Gastrocnemius medialis (tissue), 4 donors: ENCODE measurements at regions not wholly inside any gene's neighbourhood (a gene's known extent, or its start where the extent isn't known, plus 50 kb on each side); places are given as distances from the start of the nearest gene placed in this dataset.
A peak's percentile ranks its signal among the peaks of the same experiment; 100 is the strongest.

Experiments used
- ATAC-seq, 2 donors: fragments of 150-250 bp; one replicate each; pipeline ENCODE4 v1.9.1; 2016
- DNase-seq, 2 donors: peaks; one replicate each; pipeline ENCODE4 v3.0.0-alpha.2; 2019
- H3K27ac ChIP-seq, 4 donors: fragments of 200-600 bp; sonication (generic); 1 replicate in 1 of 4; 2 replicates in 3 of 4; pipeline ENCODE4 v1.5.1; 2016 to 2018; ENCODE audit warnings: mild to moderate bottlenecking in 2 of 4, moderate library complexity in 1 of 4
- H3K27me3 ChIP-seq, 3 donors: fragments of 200-600 bp; sonication (generic) in 2 of 3; 1 replicate in 1 of 3; 2 replicates in 2 of 3; pipeline versions ENCODE4 v1.5.1 to v1.6.0; 2016 to 2019; ENCODE audit warnings: mild to moderate bottlenecking in 1 of 3, moderate library complexity in 1 of 3
- H3K36me3 ChIP-seq, 2 donors: fragments of 200-600 bp; sonication (generic) in 1 of 2; one replicate each; pipeline ENCODE4 v1.5.1; 2017 to 2018
- H3K4me1 ChIP-seq, 2 donors: fragments of 200-600 bp; sonication (generic) in 1 of 2; one replicate each; pipeline ENCODE4 v1.5.1; 2016 to 2017; ENCODE audit warnings: mild to moderate bottlenecking in 2 of 2
- H3K4me3 ChIP-seq, 4 donors: fragments of 200-600 bp; sonication (generic) in 3 of 4; 1 replicate in 1 of 4; 2 replicates in 3 of 4; pipeline ENCODE4 v1.5.1; 2016 to 2019; ENCODE audit warnings: mild to moderate bottlenecking in 2 of 4
- H3K9me3 ChIP-seq, 3 donors: fragments of 200-600 bp; sonication (generic) in 2 of 3; 1 replicate in 1 of 3; 2 replicates in 2 of 3; pipeline ENCODE4 v1.5.1; 2016 to 2019
- CTCF ChIP-seq, 5 experiments: fragments of 450-650 bp in 3 of 5; fragments of 200-600 bp in 2 of 5; sonication (generic) in 2 of 5; IDR thresholded peaks in 4 of 5; conservative IDR thresholded peaks in 1 of 5; 1 replicate in 4 of 5; 2 replicates in 1 of 5; pipeline ENCODE4 v1.5.1; 2016 to 2019; ENCODE audit warnings: antibody characterized with exemption in 5 of 5, mild to moderate bottlenecking in 3 of 5, moderate library complexity in 3 of 5
- POLR2A ChIP-seq, 2 donors: fragments of 450-650 bp; IDR thresholded peaks; one replicate each; pipeline ENCODE4 v1.6.1; 2017; ENCODE audit warnings: antibody characterized with exemption in 2 of 2, mild to moderate bottlenecking in 2 of 2, moderate library complexity in 2 of 2
- in situ Hi-C, 4 donors: fragments of 200-750 bp; cut with MboI; loops; one replicate each; pipeline versions ENCODE4 v1.15.0 to v1.8.0; 2017; ENCODE audit warnings: low sequenced_read_pairs in 4 of 4
- intact Hi-C: fragments of 100-400 bp; cut with DNase I; formaldehyde crosslinking; loops from one replicate; pipeline ENCODE4 v1.15.1; 2023; ENCODE audit warnings: low total_unique reads

- Histone ChIP-seq H3K36me3 (no peaks in the 10 kb centered on the region), H3K4me3 (no peak overlapping the region), H3K27ac (no peak overlapping the region), H3K4me1 (peaks cover 0 to 4% of the 10 kb centered on the region in 2 donors), H3K9me3 (no peaks in the 10 kb centered on the region), H3K27me3 (peaks cover 0 to 2% (median 0%) of the 10 kb centered on the region in 3 donors)
- in situ Hi-C loops, result no loop called here
- TF ChIP-seq CTCF (IDR thresholded peaks at IDR 0.05 in 4 of 5, conservative IDR thresholded peaks at IDR 0.05 in 1 of 5) (no peak), POLR2A (IDR thresholded peaks at IDR 0.05) (no peak)
- ATAC-seq (no peak), DNase-seq (no peak)
- intact Hi-C loops, result no loop called here
Measured at GRCh38 chr14:76264384-76264783, 111.6 kb upstream of the ESRRB start.

GRCh38 chr14:76267322-76268046 lies 108.5 kb upstream of the ESRRB start:
- ATAC-seq (peak; percentile 82 to 95), DNase-seq (peak; percentile 36 to 68)
- Histone ChIP-seq H3K4me1 (peaks cover 0 to 4% of the 10 kb centered on the region in 2 donors), H3K9me3 (no peaks in the 10 kb centered on the region), H3K36me3 (no peaks in the 10 kb centered on the region), H3K27me3 (peaks cover 0 to 4% (median 0%) of the 10 kb centered on the region in 3 donors), H3K4me3 (peak overlapping the region; percentile 52 to 66 (median 58)), H3K27ac (peak overlapping the region; percentile 3 to 77 (median 62))
- intact Hi-C loops (loop anchor here (5.0 kb wide), 1 partner anchor 85 kb away; no protein-coding TSS in a partner anchor), in situ Hi-C loops (no loop called here)
- TF ChIP-seq CTCF (IDR thresholded peaks at IDR 0.05 in 4 of 5, conservative IDR thresholded peaks at IDR 0.05 in 1 of 5), result peak in 1 of 5 experiments; percentile 39
- no peak for TF ChIP-seq POLR2A (IDR thresholded peaks at IDR 0.05)

- TF ChIP-seq CTCF (IDR thresholded peaks at IDR 0.05 in 4 of 5, conservative IDR thresholded peaks at IDR 0.05 in 1 of 5) (no peak), POLR2A (IDR thresholded peaks at IDR 0.05) (no peak)
- DNase-seq (no peak), ATAC-seq (peak; percentile 51 to 70)
- Histone ChIP-seq H3K36me3 (no peaks in the 10 kb centered on the region), H3K4me1 (peaks cover 0 to 4% of the 10 kb centered on the region in 2 donors), H3K27me3 (peaks cover 0 to 4% (median 0%) of the 10 kb centered on the region in 3 donors), H3K27ac (peak overlapping the region; percentile 3 to 77 (median 62)), H3K4me3 (peak overlapping the region; percentile 52 to 66 (median 58)), H3K9me3 (no peaks in the 10 kb centered on the region)
- in situ Hi-C loops (no loop called here), intact Hi-C loops (loop anchor here (5.0 kb wide), 1 partner anchor 84 kb away; no protein-coding TSS in a partner anchor)
Measured at GRCh38 chr14:76268047-76268431, 107.9 kb upstream of the ESRRB start.

- H3K36me3 ChIP-seq, result no peaks in the 10 kb centered on the region
- no peaks in the 10 kb centered on the region for H3K9me3 ChIP-seq
- intact Hi-C loops (loop anchor here (5.0 kb wide), 1 partner anchor 84 kb away; no protein-coding TSS in a partner anchor), in situ Hi-C loops (no loop called here)
- TF ChIP-seq POLR2A (IDR thresholded peaks at IDR 0.05) (no peak), CTCF (IDR thresholded peaks at IDR 0.05 in 4 of 5, conservative IDR thresholded peaks at IDR 0.05 in 1 of 5) (no peak)
- ATAC-seq (no peak), DNase-seq (no peak)
- H3K27me3 ChIP-seq, result peaks cover 0 to 4% (median 0%) of the 10 kb centered on the region in 3 donors
- H3K4me1 ChIP-seq, result peaks cover 0 to 4% of the 10 kb centered on the region in 2 donors
- peak overlapping the region in 1 of 4 donors; percentile 66 for H3K4me3 ChIP-seq
- H3K27ac ChIP-seq, result no peak overlapping the region
Measured at GRCh38 chr14:76268700-76269099, 107.2 kb upstream of the ESRRB start.
